Erythroblast (primary cell): ENCODE measurements at regions not wholly inside any gene's neighbourhood (a gene's known extent, or its start where the extent isn't known, plus 50 kb on each side); places are given as distances from the start of the nearest gene placed in this dataset.

ENCODE experiments used
- GATA1 ChIP-seq: IDR thresholded peaks from 2 replicates; pipeline ENCODE4 v1.6.1; 2011; ENCODE audit warnings: low read depth, mild to moderate bottlenecking, control low read depth, low read length, moderate library complexity
- POLR2A ChIP-seq: IDR thresholded peaks from 2 replicates; pipeline ENCODE4 v1.6.1; 2011; ENCODE audit warnings: mild to moderate bottlenecking, low read length

DNA sequence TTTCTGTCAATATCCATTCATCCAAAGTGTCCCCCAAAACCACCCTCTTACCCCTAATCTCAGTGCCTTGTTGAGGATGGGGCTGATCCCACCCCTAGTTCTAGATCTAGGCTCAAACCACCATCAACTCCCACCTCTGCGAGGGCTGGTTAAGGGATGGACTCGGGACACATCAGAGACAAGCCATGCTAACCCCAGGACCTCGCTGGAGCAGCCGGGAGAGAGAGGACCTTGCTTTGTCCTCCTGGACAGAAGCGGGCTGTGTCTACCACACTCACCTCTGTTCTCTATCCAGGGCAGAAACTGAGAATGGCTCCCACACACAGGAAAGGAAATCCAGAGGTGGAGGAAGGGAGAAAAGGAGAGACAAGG, 90.8 kb upstream of the UQCRFS1 start:
- TF ChIP-seq POLR2A (no peak), GATA1 (no peak)
